IPS-NIHi7 (cell line): ENCODE measurements at regions not wholly inside any gene's neighbourhood (a gene's known extent, or its start where the extent isn't known, plus 50 kb on each side); places are given as distances from the start of the nearest gene placed in this dataset.
A peak's percentile ranks its signal among the peaks of the same experiment; 100 is the strongest.

Source experiments
- DNase-seq: peaks from one replicate; pipeline ENCODE4 v3.0.0; 2012; ENCODE audit warnings: mixed read lengths; ENCODE audit errors: extremely low spot score

DNA sequence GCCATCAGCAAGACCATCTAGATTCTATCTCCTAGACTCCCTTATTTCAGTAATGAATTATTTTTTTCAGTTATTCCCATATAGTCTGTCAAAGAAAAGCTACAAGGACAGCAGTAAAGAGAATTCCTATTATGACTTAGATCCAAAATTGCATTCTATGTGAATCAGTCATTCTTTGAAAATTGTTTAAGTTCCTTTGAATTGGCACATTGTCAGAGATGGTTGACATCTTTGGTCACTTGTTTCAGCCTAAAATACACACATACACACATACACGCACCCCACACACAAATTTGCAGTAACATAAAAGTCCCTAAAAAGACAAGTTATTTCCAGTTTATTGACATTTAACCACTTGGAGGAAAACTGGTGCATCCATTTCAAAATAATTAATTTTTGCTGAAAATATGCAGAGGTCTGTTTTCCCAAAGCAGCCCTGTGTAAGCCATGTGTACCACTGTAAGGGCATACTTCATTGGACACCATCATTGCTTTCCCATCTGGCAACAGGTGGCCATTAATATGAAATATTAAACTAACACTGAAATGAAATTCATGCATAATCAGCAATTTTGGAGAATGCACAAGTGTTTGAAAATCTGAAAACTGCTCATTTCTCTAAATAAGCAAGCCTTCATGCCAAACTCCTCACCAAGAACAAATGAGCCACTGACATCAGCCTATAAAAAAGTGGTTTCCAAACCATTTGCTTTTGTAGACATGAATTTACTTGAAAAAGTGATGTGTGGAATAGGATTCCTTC, 121.7 kb upstream of the COL1A2 start:
- no peak for DNase-seq

DNA sequence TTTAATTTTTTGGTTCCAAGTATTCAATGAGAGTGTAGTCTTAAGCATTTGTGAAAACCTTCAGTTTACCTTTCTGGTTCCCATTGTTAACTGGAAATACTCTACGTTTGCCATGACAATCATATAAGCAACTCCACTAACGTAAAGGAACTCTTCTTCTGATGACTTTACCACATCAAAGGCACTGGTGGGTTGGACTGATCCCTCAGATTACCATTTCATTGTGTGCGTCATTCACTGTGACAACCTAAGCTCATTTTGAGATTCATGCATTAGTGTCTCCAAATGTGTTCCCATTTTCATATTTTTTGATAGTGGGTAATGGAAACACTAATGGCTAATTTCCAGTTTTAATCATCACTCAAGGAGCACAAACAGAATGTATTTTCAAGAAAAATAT, 119.9 kb upstream of the COL1A2 start:
- DNase-seq: no peak

DNA sequence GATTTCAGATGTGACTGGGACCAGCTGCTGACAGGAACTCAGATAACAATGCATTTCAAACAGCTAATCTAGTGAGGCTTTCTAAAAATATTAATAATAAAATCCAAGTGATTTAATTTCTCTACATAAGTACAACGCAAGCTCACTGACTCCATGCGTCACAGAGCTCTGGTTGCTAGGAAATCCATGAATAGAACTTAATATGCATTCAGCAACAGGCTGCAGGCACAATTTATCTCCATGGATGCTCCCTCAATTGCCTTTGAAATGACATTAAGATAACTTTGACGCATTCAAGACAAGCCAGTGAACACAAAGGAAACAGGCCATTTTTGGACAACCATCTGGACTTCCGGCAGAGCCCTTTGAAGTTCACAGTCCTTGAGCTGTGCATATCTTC, 118.7 kb upstream of the COL1A2 start:
- DNase-seq: no peak

DNA sequence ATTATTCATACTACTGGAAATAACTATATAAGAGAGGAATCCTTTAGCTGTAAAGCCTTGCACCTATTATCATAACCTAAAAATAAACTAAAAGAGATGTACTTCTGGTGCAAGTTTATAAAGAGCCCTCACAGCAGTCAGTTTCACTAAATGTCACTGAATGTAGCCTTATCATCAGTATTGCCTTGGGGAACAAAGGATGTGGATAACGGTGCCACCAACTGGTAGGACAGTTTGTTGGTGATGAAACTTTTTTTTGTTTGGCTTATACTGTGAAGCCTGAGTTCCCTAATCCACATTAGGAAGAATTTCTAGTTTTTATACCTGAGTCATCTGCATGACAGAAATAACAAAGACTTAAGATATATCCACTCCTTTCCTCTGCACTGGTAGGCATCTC, 117.9 kb upstream of the COL1A2 start:
- DNase-seq: peak; percentile 27

DNA sequence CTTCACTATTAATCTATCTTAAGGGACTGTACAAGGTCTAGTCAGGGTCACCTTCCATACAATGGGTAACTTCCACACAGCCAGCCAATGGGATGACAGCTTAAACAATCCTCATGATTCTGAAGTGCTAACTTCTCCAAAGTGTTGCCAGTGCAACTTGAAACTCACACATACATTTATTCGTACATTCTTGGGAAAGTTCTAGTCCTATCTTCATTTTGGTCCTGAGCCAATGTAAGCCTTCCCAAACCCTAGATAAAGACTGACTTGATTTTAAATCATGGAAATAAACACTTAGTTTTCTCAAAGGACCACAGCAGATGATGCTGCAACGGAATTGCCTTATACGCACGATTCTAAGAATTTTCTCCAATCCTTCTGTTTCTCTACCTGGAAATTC, 117.5 kb upstream of the COL1A2 start:
- no peak for DNase-seq

DNA sequence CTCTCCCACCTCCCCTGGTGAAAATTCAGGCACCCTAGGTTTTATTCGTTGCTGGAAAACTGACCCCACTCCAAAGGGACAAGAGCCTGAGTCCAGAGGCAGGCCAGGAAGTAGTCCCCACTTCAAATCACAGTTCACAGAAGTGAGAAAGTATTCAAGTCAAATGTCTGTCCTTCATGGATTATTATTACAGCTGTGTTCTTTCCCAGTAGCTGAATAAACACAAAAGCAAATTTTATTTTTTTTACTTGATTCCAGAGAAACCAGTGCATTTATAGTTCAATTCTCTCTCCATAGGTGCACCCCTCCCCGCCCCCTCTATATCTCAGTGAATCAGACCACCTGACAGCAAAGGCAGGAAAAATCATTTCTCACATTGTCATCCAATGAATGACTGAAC, 113.8 kb upstream of the COL1A2 start:
- no peak for DNase-seq

DNA sequence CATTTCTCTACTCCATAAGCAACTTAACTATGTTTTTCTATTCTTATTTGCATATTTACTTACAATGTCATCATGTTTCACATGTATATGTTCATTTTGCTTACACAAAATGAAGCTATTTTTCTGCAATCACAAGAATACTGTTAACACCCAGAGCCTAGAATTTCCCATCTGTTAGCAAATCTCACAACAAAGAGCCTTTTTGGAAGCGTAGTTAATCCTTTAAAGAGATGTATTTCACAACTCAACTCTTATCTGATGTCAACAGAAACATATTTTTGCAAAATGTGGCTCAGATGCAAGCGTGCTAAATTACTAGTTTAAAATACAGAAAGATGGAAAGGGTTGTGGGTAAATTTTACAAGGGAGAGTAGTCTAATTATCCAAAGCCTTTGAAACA, 110.6 kb upstream of the COL1A2 start:
- no peak for DNase-seq

DNA sequence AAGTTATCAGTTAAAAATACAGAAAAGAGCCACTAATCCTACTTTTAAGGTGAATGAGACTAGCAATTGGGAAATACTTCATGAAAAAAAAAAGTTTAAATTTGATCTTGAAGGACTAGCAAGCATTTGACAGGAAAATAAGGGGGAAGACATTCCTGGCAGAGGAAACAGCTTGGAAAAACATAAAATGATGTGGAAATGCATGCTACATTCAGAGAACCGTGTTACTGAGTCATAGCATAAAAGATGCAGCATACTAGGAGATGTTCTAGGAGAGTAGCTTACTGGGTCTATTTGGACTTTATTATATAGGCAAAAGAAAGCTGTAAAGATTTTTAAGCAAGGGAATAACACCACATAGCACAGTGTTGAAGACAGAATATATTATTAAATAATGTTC, 108.6 kb upstream of the COL1A2 start:
- DNase-seq: no peak

DNA sequence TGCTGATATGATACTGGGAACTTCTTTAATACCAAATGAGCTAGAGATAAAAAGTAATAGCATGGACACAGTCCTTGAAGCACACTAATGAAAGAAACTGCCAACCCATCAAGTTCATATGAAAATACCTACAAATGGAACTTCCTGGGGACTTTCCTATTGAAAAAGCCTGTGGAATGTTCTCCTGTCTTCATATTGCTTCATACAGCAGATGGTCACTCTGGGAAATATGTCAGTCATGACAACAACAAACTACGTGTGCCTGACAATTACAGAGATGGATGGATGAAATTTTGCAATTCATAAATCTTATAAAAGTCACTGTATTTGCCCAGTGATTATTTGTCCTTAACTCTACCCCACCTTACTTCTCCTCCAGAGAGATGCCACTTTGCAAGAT, 106.6 kb upstream of the COL1A2 start:
- DNase-seq: no peak

DNA sequence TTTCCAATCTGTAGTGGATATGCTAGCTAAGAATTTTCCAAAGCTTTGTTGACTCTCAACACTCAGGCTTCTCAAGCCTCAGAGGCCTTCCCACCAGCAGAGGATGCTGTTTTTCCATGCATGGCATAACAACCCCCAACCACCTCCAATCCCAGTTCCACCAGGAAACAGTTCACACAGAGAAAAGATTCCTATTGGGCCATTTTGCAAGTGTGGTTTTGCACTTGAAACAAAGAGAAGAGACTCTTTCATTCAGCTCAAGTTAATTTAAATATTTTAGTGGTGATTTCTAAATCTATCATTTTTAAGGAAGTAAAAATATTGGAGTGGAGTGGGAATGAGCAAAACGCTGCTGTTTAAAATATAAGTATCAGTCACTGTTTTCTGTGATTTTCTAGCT, 105.6 kb upstream of the COL1A2 start:
- DNase-seq: peak; percentile 85

DNA sequence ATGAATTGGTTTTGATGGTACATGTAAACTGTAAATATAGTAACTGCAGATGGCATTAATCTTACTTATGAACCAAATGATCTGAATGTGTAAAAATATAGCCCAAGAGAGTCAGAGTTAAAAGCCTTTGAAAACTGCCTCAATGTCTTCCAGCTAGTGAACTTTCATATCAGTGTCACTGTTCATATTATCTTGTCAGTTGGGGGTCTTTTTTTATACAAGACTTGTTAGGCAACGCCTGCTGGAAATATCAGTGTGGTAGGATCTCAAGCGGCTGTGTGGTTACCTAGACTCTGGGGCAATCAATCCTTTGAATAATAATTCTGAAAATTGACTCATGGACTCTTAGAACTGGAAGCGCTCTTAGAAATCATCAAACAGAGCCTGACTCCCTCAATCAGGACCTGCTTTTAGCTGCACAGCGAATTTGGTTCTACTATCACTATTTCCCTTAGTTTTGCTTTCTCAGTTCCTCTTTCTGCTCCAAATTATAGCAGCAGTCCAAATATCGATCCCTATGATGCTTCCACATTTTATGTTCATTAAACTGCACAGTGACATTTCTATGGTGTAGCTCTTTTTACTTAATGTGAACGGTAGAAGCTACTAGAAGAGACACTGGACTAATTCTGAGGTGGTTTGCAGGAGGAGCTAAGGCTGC, 100.1 kb upstream of the COL1A2 start:
- DNase-seq: no peak

DNA sequence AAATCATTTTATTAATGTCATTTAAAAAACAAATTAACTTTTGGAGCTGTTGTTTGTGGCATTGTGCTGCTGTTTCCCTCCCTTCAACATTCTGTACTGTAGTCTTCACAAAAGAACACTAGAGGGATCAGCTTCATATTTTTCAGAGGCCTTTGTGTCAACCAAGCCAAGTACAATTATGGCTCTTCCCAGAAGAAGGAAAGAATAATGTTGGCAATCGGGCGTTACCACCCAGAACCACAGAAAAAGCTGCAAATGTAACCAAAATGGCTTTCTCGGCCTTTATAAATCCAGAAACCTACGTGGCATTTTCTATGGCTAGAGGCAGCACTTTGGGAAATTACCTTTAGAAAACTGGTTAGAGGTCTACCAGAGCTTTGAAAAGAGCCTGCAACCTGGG, 98.8 kb upstream of the COL1A2 start:
- no peak for DNase-seq

DNA sequence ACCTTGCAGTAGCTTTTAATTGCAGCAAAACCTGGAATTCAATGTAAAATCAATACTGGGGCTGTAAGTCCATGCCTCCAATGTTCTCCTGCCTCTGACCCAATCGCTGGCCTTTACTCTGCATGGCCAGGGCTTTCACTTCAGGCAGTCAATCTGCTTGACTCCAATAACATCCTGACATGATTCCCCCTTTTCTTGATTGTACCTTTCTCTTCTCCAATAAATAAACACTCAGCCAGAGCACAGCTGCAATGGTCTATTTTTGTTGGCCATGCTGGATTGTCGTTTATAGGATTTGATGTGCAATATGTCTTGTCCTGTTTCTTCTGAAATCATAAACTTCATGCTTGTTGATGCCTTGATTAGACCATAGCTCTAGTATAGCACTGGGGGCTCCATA, 97.8 kb upstream of the COL1A2 start:
- no peak for DNase-seq

DNA sequence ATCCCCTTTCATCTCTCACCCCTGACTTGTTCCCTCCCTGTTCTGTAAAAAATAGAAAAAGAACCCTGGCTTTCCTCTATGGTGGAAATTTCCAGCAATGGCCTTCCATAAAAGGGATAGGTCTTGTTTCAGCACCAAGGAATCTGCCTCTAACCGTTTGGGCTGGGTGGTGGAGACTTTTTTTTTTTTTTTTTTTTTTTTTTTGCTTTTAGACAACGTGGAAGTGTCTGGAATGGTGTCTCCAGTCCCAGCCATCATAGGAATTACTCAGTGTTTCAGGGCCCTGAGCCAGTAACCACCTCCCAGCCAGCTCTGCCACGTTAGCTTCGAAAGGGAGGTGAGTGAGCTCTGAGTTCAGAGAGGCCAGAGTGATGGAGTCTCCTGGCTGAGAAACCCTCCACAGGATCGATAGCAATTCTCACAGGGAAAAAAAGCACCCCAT, 97.3 kb upstream of the COL1A2 start:
- DNase-seq: no peak

DNA sequence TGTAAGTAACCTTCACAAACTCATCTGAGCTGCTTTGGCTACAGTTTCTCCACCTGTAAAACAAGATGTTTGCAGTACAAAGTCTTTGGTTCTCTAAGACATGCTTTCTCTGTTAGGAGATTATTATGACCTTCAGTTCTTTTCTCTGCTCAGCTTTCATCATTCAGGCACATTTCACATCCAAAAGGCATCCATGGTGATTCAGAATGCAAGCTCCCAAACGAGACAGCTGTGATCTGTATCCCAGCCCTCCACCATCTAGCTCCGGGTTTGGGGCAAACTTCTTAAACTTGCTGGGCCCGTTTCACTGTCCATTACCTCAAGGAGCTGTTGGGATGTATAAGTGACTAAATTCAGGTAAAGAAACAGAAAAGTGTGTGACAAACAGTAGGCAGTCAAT, 95.8 kb upstream of the COL1A2 start:
- no peak for DNase-seq

DNA sequence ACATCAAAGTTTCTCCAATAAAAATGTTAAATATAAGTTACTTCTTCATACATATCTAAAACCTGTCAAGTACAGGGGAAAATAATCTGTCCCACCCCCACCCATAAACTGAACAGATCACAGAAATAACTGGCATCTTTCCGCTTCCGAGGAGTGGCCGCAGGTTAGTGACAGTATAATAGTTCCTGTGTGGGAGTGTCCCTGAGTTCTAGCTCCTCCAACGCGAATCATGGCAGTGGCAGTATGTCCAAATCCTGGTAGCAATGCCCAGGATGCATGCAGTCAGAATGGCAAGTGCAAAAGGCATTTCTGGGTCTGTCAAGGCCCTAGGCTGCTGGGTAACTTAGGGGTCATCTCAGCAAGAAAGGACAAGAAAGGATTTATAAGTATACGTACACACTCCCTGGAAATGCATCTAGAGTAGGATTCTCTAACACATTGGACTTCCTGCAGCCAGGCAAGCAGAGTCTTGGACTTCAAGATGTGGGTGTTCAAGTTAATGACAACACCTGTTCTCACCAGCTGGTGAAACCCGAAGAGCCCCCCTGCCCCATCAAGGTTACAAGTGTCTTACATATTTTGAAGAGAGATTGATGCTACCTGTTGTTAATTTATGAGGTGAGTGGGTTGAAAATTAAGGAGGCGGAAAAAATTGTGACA, 94.4 kb upstream of the COL1A2 start:
- no peak for DNase-seq

DNA sequence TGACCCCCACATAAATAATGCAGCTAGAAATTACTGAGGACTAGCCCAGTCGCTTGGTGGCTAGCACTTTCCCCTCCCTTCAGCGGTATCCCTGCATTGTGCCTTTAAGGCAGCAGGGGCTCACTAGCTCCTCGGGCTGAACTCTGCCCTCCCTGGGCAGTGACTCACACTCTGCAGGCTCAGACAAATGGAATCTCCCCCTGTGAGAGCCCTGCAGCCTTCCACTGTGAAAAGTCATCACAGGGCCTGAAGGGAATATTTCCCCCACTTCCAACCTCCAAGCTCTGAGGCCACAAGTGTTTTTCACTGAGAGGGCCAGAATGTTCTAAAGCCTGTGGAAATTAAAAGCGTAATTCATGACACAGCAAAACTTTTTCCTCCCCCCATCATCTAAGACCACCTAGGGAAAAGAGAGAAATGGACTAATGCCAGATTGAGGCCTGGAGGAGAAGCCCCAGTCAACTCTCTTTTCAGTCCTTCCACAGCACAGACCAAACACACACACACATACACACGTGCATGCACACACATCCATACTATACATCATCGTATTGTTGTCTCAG, 93.6 kb upstream of the COL1A2 start:
- DNase-seq: peak; percentile 93

DNA sequence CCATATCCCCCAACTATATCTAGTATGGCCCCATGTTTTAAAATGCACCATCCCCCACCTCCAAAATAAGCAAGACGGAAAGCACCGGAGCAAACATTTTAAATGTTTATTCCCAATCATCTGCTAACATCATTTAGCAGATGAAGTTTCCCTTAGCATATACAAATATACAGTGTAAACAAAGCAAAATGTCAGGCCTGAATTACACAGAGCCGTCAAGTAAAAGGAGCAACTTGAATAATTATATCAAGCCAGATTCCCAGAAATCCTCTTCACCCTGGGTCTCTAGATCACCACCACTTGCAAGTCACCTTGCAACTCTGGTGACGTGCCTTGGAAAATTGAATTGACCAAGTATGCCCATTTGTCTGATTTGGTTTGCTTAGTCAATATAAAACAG, 91.6 kb upstream of the COL1A2 start:
- DNase-seq: no peak

DNA sequence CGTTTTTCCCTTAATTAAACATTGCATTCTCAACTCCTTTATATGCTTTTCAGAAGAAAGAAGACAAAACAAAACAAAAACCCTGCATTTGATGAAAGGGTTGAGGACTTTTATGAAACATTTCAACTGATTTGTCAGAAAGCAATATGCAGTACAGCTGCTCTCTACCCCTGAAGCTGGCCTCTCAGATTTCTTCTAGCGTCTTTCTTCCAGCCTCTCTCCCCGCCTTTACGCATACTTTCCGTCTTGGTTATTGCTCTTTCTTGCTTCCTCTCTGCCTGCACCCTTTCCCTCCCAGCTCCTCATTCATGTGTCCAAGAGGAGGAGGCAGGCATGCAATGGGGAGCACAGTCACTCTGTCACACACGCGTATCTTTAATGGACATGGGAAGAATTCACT, 91.0 kb upstream of the COL1A2 start:
- no peak for DNase-seq

DNA sequence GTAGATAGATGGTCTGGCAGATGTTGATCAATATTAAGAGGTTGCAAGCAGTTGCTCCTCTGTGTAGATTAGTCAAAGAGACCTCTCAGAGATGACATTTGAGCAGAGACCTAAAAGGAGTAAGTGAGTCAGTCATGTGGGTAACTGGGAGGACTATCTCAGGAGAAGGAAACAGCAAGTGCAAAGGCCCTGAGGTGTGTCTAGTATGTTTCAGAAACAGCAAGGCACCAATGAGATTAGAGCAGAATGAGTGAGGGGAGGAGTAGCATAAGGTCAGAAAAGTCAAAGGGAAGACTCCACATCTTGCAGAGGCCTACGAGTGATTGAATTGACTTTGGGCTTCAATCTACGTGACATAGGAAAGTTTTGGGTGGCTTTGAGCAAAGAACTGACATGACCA, 89.8 kb upstream of the COL1A2 start:
- DNase-seq: no peak

DNA sequence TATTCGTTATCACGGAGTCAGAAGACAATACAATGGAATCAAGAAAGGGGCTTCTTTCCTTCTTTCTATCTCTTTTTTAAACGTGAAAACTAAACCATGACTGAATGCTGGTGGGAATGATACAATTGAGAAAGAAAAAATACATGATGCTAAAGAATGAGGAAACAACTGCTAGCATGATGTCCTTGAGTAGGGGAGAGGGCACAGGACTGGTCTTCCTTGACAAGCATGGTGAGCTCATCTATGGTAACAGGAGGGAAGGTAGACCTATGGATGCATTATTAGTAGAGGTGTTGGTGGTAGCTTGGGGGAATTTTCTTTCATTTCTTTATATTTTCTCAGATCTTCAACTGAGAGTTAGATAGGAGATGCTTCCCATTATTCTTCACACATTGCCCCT, 88.9 kb upstream of the COL1A2 start:
- DNase-seq: no peak

DNA sequence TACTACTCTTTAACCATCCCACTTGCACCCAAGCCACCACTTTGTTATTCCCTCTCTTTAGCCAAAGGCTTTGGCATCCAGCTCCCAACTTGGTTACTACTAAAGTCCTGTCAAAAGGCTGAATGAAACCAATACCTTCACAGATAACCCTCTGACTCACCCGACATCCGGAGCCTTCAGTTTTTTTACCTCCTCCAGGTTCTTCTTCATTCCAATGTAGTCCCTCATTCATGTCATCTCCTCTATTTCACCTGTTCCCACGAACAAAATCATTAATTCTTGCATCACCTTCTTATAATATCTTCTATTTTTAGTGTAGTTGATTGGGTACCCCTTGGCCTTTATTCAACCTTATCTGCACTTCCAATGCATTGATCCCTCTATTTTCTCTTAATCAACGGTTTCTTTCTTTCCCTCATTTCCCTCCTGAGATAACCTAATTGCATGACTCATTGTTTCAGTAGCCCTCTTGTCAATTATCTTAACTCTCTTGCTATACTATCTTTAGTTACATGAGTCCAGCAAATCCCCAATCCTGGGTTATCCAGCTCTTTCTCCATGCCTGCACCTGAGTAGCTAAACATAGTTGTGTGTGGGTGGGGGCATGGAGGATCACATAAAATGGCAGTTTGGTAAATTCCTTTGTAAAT, 87.2 kb upstream of the COL1A2 start:
- no peak for DNase-seq
